ENCODE measurements at regions not wholly inside any gene's neighbourhood (a gene's known extent, or its start where the extent isn't known, plus 50 kb on each side); places are given as distances from the start of the nearest gene placed in this dataset.
"Not testable (repeated sequence)": the region's sequence is repeated elsewhere in the genome, so short reads cannot be mapped to it uniquely, and the experiment has no call there.

GRCh38 chr4:14125375-14126129, 498.0 kb upstream of the BOD1L1 start:
- DNase-seq, result no peak

- DNase-seq, result no peak
These were observed 503.0 kb upstream of the BOD1L1 start for GRCh38 chr4:14130551-14130950.

GRCh38 chr4:14131335-14131734, 503.8 kb upstream of the BOD1L1 start:
- no peak for DNase-seq

GRCh38 chr4:14132301-14132700, 504.8 kb upstream of the BOD1L1 start:
- DNase-seq, result no peak

GRCh38 chr4:14138106-14138505, 510.6 kb upstream of the BOD1L1 start:
- no peak for DNase-seq

GRCh38 chr4:14143892-14144291, 516.4 kb upstream of the BOD1L1 start:
- no peak for DNase-seq

- DNase-seq, result no peak
These were observed 521.9 kb upstream of the BOD1L1 start for GRCh38 chr4:14149176-14150053.

- no peak for DNase-seq
These were observed 523.6 kb upstream of the BOD1L1 start for GRCh38 chr4:14151101-14151500.

- DNase-seq, result no peak
These were observed 525.5 kb upstream of the BOD1L1 start for GRCh38 chr4:14152834-14153519.

- DNase-seq, result no peak
These were observed 528.3 kb upstream of the BOD1L1 start for GRCh38 chr4:14155803-14156202.

- DNase-seq, result no peak
These were observed 529.7 kb upstream of the BOD1L1 start for GRCh38 chr4:14157262-14157661.

GRCh38 chr4:14165222-14165920, 537.8 kb upstream of the BOD1L1 start:
- DNase-seq, result no peak

- DNase-seq, result no peak
These were observed 540.5 kb upstream of the BOD1L1 start for GRCh38 chr4:14167876-14168510.

- no peak for DNase-seq
These were observed 541.4 kb upstream of the BOD1L1 start for GRCh38 chr4:14168919-14169318.

GRCh38 chr4:14169460-14169859, 541.9 kb upstream of the BOD1L1 start:
- no peak for DNase-seq

- not testable (repeated sequence) for DNase-seq
These were observed 542.4 kb upstream of the BOD1L1 start for GRCh38 chr4:14169940-14170339.

- no peak for DNase-seq
These were observed 549.1 kb upstream of the BOD1L1 start for GRCh38 chr4:14176613-14177012.

GRCh38 chr4:14177987-14178386, 550.5 kb upstream of the BOD1L1 start:
- no peak for DNase-seq

- no peak for DNase-seq
These were observed 550.9 kb upstream of the BOD1L1 start for GRCh38 chr4:14178421-14178820.

GRCh38 chr4:14180166-14180565, 552.6 kb upstream of the BOD1L1 start:
- no peak for DNase-seq

GRCh38 chr4:14180983-14181601, 553.6 kb upstream of the BOD1L1 start:
- no peak for DNase-seq

- DNase-seq, result no peak
These were observed 554.6 kb upstream of the BOD1L1 start for GRCh38 chr4:14182148-14182547.

Data from stimulated activated CD4-positive, alpha-beta T cell treated with anti-CD3 and anti-CD28 coated beads, Interleukin-4, amount 100 ng/mL, for 1 hour (primary cell).